ENCODE measurements at regions not wholly inside any gene's neighbourhood (a gene's known extent, or its start where the extent isn't known, plus 50 kb on each side); places are given as distances from the start of the nearest gene placed in this dataset.

- POLR2A ChIA-PET (ENCODE audit: low non-redundant PET): no interaction called here
- DNase-seq (ENCODE audit: low spot score): no peak
- CTCF ChIA-PET: interaction anchor here (1.3 kb wide), 1 partner anchor 216 kb away, joined by 3 read pairs; no protein-coding TSS in a partner anchor
- no peak for TF ChIP-seq CTCF (conservative IDR thresholded peaks at IDR 0.05; ENCODE audit: low read depth)
- H3K27ac ChIP-seq: no peak overlapping the region
Measured at GRCh38 chr16:27152121-27152520, 51.2 kb upstream of the KDM8 start.

- ChIA-PET POLR2A (ENCODE audit: low non-redundant PET) (no interaction called here), CTCF (interaction anchor here (0.6 to 0.7 kb wide), 3 partner anchors 60 to 1501 kb away, joined by 3 to 4 read pairs (median 3); no protein-coding TSS in a partner anchor)
- no peak for TF ChIP-seq CTCF (conservative IDR thresholded peaks at IDR 0.05; ENCODE audit: low read depth)
- H3K27ac ChIP-seq: no peak overlapping the region
- DNase-seq (ENCODE audit: low spot score): no peak
Measured at GRCh38 chr16:27152801-27153200, 50.5 kb upstream of the KDM8 start.
